DND-41 (cell line): ENCODE measurements at regions not wholly inside any gene's neighbourhood (a gene's known extent, or its start where the extent isn't known, plus 50 kb on each side); places are given as distances from the start of the nearest gene placed in this dataset.

Experiments
- ATAC-seq: fragments of 200-7000 bp; cut with Tn5 transposase; 3 replicates; pipeline ENCODE4 v1.9.1; 2021; ENCODE audit warnings: low read depth; ENCODE audit not compliant: insufficient read depth
- DNase-seq: peaks from one replicate; pipeline ENCODE4 v3.0.0-alpha.2; 2020
- H2AFZ ChIP-seq: 2 replicates; pipeline ENCODE4 v1.6.0; 2012; ENCODE audit warnings: low read depth, low read length
- H3K27ac ChIP-seq: 2 replicates; pipeline ENCODE4 v1.5.1; 2012; ENCODE audit warnings: low read length, inconsistent platforms
- H3K27me3 ChIP-seq: fragments of 200-600 bp; sonication (generic); 2 replicates; pipeline ENCODE4 v1.6.0; 2012; ENCODE audit warnings: low read length, mild to moderate bottlenecking, inconsistent platforms; ENCODE audit not compliant: insufficient read depth, poor library complexity
- H3K36me3 ChIP-seq: 2 replicates; pipeline ENCODE4 v1.5.1; 2012; ENCODE audit warnings: low read length, inconsistent platforms; ENCODE audit not compliant: insufficient read depth
- H3K4me1 ChIP-seq: 2 replicates; pipeline ENCODE4 v1.5.1; 2012; ENCODE audit warnings: mild to moderate bottlenecking, low read length; ENCODE audit not compliant: insufficient read depth
- H3K4me2 ChIP-seq: 2 replicates; pipeline ENCODE4 v1.6.0; 2012; ENCODE audit warnings: mild to moderate bottlenecking, moderate library complexity, low read length, inconsistent platforms; ENCODE audit not compliant: insufficient read depth
- H3K4me3 ChIP-seq, 2 experiments: fragments of 200-600 bp in 1 of 2; shearing (Covaris generic) in 1 of 2; 2 replicates each; pipeline ENCODE4 v1.5.1; 2012 to 2016; ENCODE audit warnings: inconsistent platforms in 2 of 2, low read length in 2 of 2, mild to moderate bottlenecking in 2 of 2, low read depth in 1 of 2, moderate library complexity in 1 of 2
- H3K79me2 ChIP-seq: 2 replicates; pipeline ENCODE4 v1.6.0; 2012; ENCODE audit warnings: low read length, inconsistent platforms; ENCODE audit not compliant: insufficient read depth
- H3K9ac ChIP-seq: 2 replicates; pipeline ENCODE4 v1.6.0; 2012; ENCODE audit warnings: low read depth, mild to moderate bottlenecking, inconsistent platforms, low read length, moderate library complexity
- H3K9me3 ChIP-seq: 2 replicates; pipeline ENCODE4 v1.5.1; 2012; ENCODE audit warnings: low read length, moderate library complexity, mild to moderate bottlenecking, inconsistent platforms; ENCODE audit not compliant: insufficient read depth, severe bottlenecking
- H4K20me1 ChIP-seq: 2 replicates; pipeline ENCODE4 v1.6.0; 2012; ENCODE audit warnings: low read length; ENCODE audit not compliant: insufficient read depth
- CTCF ChIP-seq: IDR thresholded peaks from 2 replicates; pipeline ENCODE4 v1.5.1; 2012; ENCODE audit warnings: borderline replicate concordance, low read length, moderate library complexity, mild to moderate bottlenecking; ENCODE audit not compliant: poor library complexity, severe bottlenecking; ENCODE audit errors: extremely low read depth
- EZH2 ChIP-seq: IDR thresholded peaks from 3 replicates; pipeline ENCODE4 v1.6.1; 2012; ENCODE audit warnings: borderline replicate concordance, low read depth, mild to moderate bottlenecking, moderate library complexity, low read length, inconsistent platforms; ENCODE audit not compliant: severe bottlenecking

GRCh38 chr20:36085686-36086267, 68.8 kb upstream of the EPB41L1 start:
- H3K27me3 ChIP-seq: peaks cover 7% of the 10 kb centered on the region
- TF ChIP-seq EZH2 (no peak), CTCF (no peak)
- DNase-seq (no peak), ATAC-seq (no peak)
- H4K20me1 ChIP-seq: no peaks in the 10 kb centered on the region
- no peaks in the 10 kb centered on the region for H3K9me3 ChIP-seq
- no peak overlapping the region for H3K4me3 ChIP-seq
- no peaks in the 10 kb centered on the region for H3K36me3 ChIP-seq
- H3K4me1 ChIP-seq: no peaks in the 10 kb centered on the region
- H2AFZ ChIP-seq: no peak overlapping the region
- no peak overlapping the region for H3K27ac ChIP-seq
- no peak overlapping the region for H3K9ac ChIP-seq
- H3K79me2 ChIP-seq: no peaks in the 10 kb centered on the region
- no peak overlapping the region for H3K4me2 ChIP-seq

- Histone ChIP-seq H2AFZ (no peak overlapping the region), H3K9me3 (no peaks in the 10 kb centered on the region), H3K27ac (no peak overlapping the region), H4K20me1 (no peaks in the 10 kb centered on the region), H3K36me3 (no peaks in the 10 kb centered on the region), H3K79me2 (no peaks in the 10 kb centered on the region), H3K9ac (no peak overlapping the region), H3K4me1 (no peaks in the 10 kb centered on the region), H3K4me2 (no peak overlapping the region), H3K4me3 (no peak overlapping the region), H3K27me3 (peaks cover 16% of the 10 kb centered on the region)
- DNase-seq (no peak), ATAC-seq (no peak)
- no peak for TF ChIP-seq EZH2
- no peak for TF ChIP-seq CTCF
Observed at GRCh38 chr20:36086767-36087166, 67.8 kb upstream of the EPB41L1 start.

GRCh38 chr20:36090223-36090622, 64.3 kb upstream of the EPB41L1 start:
- H3K27ac ChIP-seq: no peak overlapping the region
- no peaks in the 10 kb centered on the region for H3K9me3 ChIP-seq
- H2AFZ ChIP-seq: no peak overlapping the region
- H3K36me3 ChIP-seq: no peaks in the 10 kb centered on the region
- no peak overlapping the region for H3K4me3 ChIP-seq
- TF ChIP-seq CTCF: no peak
- TF ChIP-seq EZH2: no peak
- DNase-seq: no peak
- no peak overlapping the region for H3K9ac ChIP-seq
- H3K4me1 ChIP-seq: peaks cover 9% of the 10 kb centered on the region
- H3K79me2 ChIP-seq: no peaks in the 10 kb centered on the region
- H3K27me3 ChIP-seq: peaks cover 42% of the 10 kb centered on the region
- no peak for ATAC-seq
- no peak overlapping the region for H3K4me2 ChIP-seq
- H4K20me1 ChIP-seq: 0 out of 2 replicates have a peak, but pooled peaks cover 9% of the 10 kb centered on the region
